HG02840 (cell line): ENCODE measurements at regions not wholly inside any gene's neighbourhood (a gene's known extent, or its start where the extent isn't known, plus 50 kb on each side); places are given as distances from the start of the nearest gene placed in this dataset.
"Not testable (repeated sequence)": the region's sequence is repeated elsewhere in the genome, so short reads cannot be mapped to it uniquely, and the experiment has no call there.

Experiments
- ATAC-seq: cut with Tn5 transposase; IDR thresholded peaks from one replicate; pipeline ENCODE4 v1.9.1; 2021; ENCODE audit warnings: mild to moderate bottlenecking, moderate library complexity, moderate number of reproducible peaks; ENCODE audit not compliant: unreplicated experiment, low FRiP score

GRCh38 chr6:77011929-77012545 lies 451.3 kb downstream of the HTR1B start:
- ATAC-seq, result no peak

GRCh38 chr6:77010931-77011542 lies 452.3 kb downstream of the HTR1B start:
- no peak for ATAC-seq

- ATAC-seq, result no peak
These were observed 470.7 kb downstream of the HTR1B start for GRCh38 chr6:76992553-76992952.

- no peak for ATAC-seq
These were observed 478.7 kb downstream of the HTR1B start for GRCh38 chr6:76984572-76984971.

GRCh38 chr6:76982476-76983199 lies 480.7 kb downstream of the HTR1B start:
- no peak for ATAC-seq

GRCh38 chr6:76972474-76972873 lies 490.8 kb downstream of the HTR1B start:
- no peak for ATAC-seq

- ATAC-seq, result not testable (repeated sequence)
These were observed 504.1 kb downstream of the HTR1B start for GRCh38 chr6:76959177-76959576.

GRCh38 chr6:76942203-76942966 lies 520.9 kb downstream of the HTR1B start:
- no peak for ATAC-seq

GRCh38 chr6:76940191-76940590 lies 523.1 kb downstream of the HTR1B start:
- ATAC-seq, result no peak

GRCh38 chr6:76914737-76915136 lies 548.6 kb downstream of the HTR1B start:
- ATAC-seq, result no peak

GRCh38 chr6:76905541-76905940 lies 557.8 kb downstream of the HTR1B start:
- not testable (repeated sequence) for ATAC-seq

GRCh38 chr6:76892542-76892941 lies 570.7 kb downstream of the HTR1B start:
- ATAC-seq, result no peak

- no peak for ATAC-seq
These were observed 574.9 kb downstream of the HTR1B start for GRCh38 chr6:76888351-76888750.

GRCh38 chr6:76886900-76887299 lies 576.4 kb downstream of the HTR1B start:
- no peak for ATAC-seq

- no peak for ATAC-seq
These were observed 577.4 kb downstream of the HTR1B start for GRCh38 chr6:76885861-76886301.

GRCh38 chr6:76881414-76881813 lies 581.9 kb downstream of the HTR1B start:
- ATAC-seq, result no peak

- ATAC-seq, result no peak
These were observed 586.3 kb downstream of the HTR1B start for GRCh38 chr6:76876922-76877553.

- not testable (repeated sequence) for ATAC-seq
These were observed 586.9 kb downstream of the HTR1B start for GRCh38 chr6:76876430-76876829.

- no peak for ATAC-seq
These were observed 596.1 kb downstream of the HTR1B start for GRCh38 chr6:76867182-76867581.

- no peak for ATAC-seq
These were observed 597.0 kb downstream of the HTR1B start for GRCh38 chr6:76866091-76866915.
